ENCODE measurements at regions not wholly inside any gene's neighbourhood (a gene's known extent, or its start where the extent isn't known, plus 50 kb on each side); places are given as distances from the start of the nearest gene placed in this dataset.

- TF ChIP-seq CTCF (IDR thresholded peaks at IDR 0.05; ENCODE audit: low read depth, low read length) = no peak
- Histone ChIP-seq H3K4me3 (no peak overlapping the region), H3K27ac (no peak overlapping the region), H3K27me3 (no peaks in the 10 kb centered on the region), H3K9me3 (ENCODE audit: low read depth) (no peaks in the 10 kb centered on the region), H3K4me1 (ENCODE audit: low read depth) (peaks cover 18% of the 10 kb centered on the region), H3K36me3 (no peaks in the 10 kb centered on the region)
- no peak for DNase-seq (ENCODE audit: low read depth in 1 of 2, low spot score in 1 of 2)
Observed at GRCh38 chr3:177931346-177931745, 604.9 kb upstream of the KCNMB2 start.

GRCh38 chr3:177932346-177932745, 603.9 kb upstream of the KCNMB2 start:
- peak in 1 of 2 donors; percentile 20 for DNase-seq (ENCODE audit: low read depth in 1 of 2, low spot score in 1 of 2)
- H3K9me3 ChIP-seq (ENCODE audit: low read depth) = no peaks in the 10 kb centered on the region
- no peak for TF ChIP-seq CTCF (IDR thresholded peaks at IDR 0.05; ENCODE audit: low read depth, low read length)

GRCh38 chr3:177932750-177933660, 603.2 kb upstream of the KCNMB2 start:
- H3K4me1 ChIP-seq (ENCODE audit: low read depth) = peaks cover 18% of the 10 kb centered on the region
- no peak for TF ChIP-seq CTCF (IDR thresholded peaks at IDR 0.05; ENCODE audit: low read depth, low read length)
- H3K4me3 ChIP-seq = no peak overlapping the region
- peak in 1 of 2 donors; percentile 71 for DNase-seq (ENCODE audit: low read depth in 1 of 2, low spot score in 1 of 2)
- H3K36me3 ChIP-seq = no peaks in the 10 kb centered on the region
- no peaks in the 10 kb centered on the region for H3K27me3 ChIP-seq
- H3K27ac ChIP-seq = no peak overlapping the region
- H3K9me3 ChIP-seq (ENCODE audit: low read depth) = no peaks in the 10 kb centered on the region

More at GRCh38 chr3:177932346-177932745, 603.9 kb upstream of the KCNMB2 start:
- Histone ChIP-seq H3K4me1 (ENCODE audit: low read depth) (peaks cover 18% of the 10 kb centered on the region), H3K27me3 (no peaks in the 10 kb centered on the region), H3K4me3 (no peak overlapping the region), H3K36me3 (no peaks in the 10 kb centered on the region), H3K27ac (no peak overlapping the region)

GRCh38 chr3:177934001-177934891, 602.0 kb upstream of the KCNMB2 start:
- Histone ChIP-seq H3K4me1 (ENCODE audit: low read depth) (peaks cover 18% of the 10 kb centered on the region), H3K27ac (no peak overlapping the region), H3K9me3 (ENCODE audit: low read depth) (no peaks in the 10 kb centered on the region), H3K27me3 (no peaks in the 10 kb centered on the region), H3K4me3 (no peak overlapping the region), H3K36me3 (no peaks in the 10 kb centered on the region)
- no peak for TF ChIP-seq CTCF (IDR thresholded peaks at IDR 0.05; ENCODE audit: low read depth, low read length)
- peak; percentile 5 to 93 for DNase-seq (ENCODE audit: low read depth in 1 of 2, low spot score in 1 of 2)

GRCh38 chr3:177935047-177935446, 601.2 kb upstream of the KCNMB2 start:
- peak in 1 of 2 donors; percentile 23 for DNase-seq (ENCODE audit: low read depth in 1 of 2, low spot score in 1 of 2)
- Histone ChIP-seq H3K4me1 (ENCODE audit: low read depth) (peaks cover 18% of the 10 kb centered on the region), H3K36me3 (no peaks in the 10 kb centered on the region), H3K4me3 (no peak overlapping the region), H3K27ac (no peak overlapping the region), H3K27me3 (no peaks in the 10 kb centered on the region), H3K9me3 (ENCODE audit: low read depth) (no peaks in the 10 kb centered on the region)
- no peak for TF ChIP-seq CTCF (IDR thresholded peaks at IDR 0.05; ENCODE audit: low read depth, low read length)
